ENCODE measurements at regions not wholly inside any gene's neighbourhood (a gene's known extent, or its start where the extent isn't known, plus 50 kb on each side); places are given as distances from the start of the nearest gene placed in this dataset.

DNA sequence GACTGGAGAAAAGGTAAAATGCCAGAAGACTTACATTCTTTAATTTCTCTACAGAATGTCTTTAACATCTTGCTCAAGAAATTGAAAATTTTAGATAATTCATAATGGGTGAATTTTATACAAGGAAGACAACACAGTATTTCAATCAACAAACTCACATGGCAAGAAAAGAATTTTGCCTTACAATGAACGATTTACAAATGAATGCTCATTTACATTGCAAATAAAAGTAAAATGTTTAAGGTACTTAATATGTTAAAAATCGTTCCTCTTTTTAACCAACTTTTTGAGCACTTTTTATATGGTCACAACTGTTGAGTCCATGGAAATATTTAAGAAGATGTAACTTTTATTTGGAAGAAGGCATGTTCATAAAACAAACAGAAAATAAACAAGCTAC lies 174.8 kb upstream of the UBE2E2 start:
- TF ChIP-seq, protein P1, sequence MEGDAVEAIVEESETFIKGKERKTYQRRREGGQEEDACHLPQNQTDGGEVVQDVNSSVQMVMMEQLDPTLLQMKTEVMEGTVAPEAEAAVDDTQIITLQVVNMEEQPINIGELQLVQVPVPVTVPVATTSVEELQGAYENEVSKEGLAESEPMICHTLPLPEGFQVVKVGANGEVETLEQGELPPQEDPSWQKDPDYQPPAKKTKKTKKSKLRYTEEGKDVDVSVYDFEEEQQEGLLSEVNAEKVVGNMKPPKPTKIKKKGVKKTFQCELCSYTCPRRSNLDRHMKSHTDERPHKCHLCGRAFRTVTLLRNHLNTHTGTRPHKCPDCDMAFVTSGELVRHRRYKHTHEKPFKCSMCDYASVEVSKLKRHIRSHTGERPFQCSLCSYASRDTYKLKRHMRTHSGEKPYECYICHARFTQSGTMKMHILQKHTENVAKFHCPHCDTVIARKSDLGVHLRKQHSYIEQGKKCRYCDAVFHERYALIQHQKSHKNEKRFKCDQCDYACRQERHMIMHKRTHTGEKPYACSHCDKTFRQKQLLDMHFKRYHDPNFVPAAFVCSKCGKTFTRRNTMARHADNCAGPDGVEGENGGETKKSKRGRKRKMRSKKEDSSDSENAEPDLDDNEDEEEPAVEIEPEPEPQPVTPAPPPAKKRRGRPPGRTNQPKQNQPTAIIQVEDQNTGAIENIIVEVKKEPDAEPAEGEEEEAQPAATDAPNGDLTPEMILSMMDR (IDR thresholded peaks at IDR 0.05): no peak
- TF ChIP-seq POLR2A (IDR thresholded peaks at IDR 0.05): no peak
